Loucy (cell line): ENCODE measurements at regions not wholly inside any gene's neighbourhood (a gene's known extent, or its start where the extent isn't known, plus 50 kb on each side); places are given as distances from the start of the nearest gene placed in this dataset.

Source experiments
- H2AFZ ChIP-seq: fragments of 200-600 bp; sonication (generic); 2 replicates; pipeline ENCODE4 v1.6.0; 2016; ENCODE audit warnings: antibody characterized with exemption, mild to moderate bottlenecking, low read length, moderate library complexity
- H3F3A ChIP-seq: fragments of 200-600 bp; 2 replicates; pipeline ENCODE4 v1.6.0; 2016; ENCODE audit warnings: antibody characterized with exemption, low read depth, mild to moderate bottlenecking
- H3K27me3 ChIP-seq: fragments of 200-600 bp; sonication (generic); 2 replicates; pipeline ENCODE4 v1.6.1; 2014; ENCODE audit warnings: low read length, mild to moderate bottlenecking; ENCODE audit not compliant: insufficient read depth, poor library complexity, severe bottlenecking
- H3K36me3 ChIP-seq: fragments of 200-600 bp; sonication (generic); 2 replicates; pipeline ENCODE4 v1.6.1; 2016; ENCODE audit warnings: low read length; ENCODE audit not compliant: insufficient read depth
- H3K4me1 ChIP-seq: fragments of 200-600 bp; sonication (generic); 2 replicates; pipeline ENCODE4 v1.5.1; 2014; ENCODE audit warnings: low read length, mild to moderate bottlenecking; ENCODE audit not compliant: insufficient read depth, poor library complexity, severe bottlenecking
- H3K4me2 ChIP-seq: fragments of 200-600 bp; sonication (generic); 2 replicates; pipeline ENCODE4 v1.6.0; 2014; ENCODE audit warnings: antibody characterized with exemption, low read length, low read depth, mild to moderate bottlenecking; ENCODE audit not compliant: poor library complexity, severe bottlenecking
- H3K4me3 ChIP-seq: fragments of 200-600 bp; sonication (generic); 2 replicates; pipeline ENCODE4 v1.5.1; 2014; ENCODE audit warnings: low read length, mild to moderate bottlenecking, mixed read lengths; ENCODE audit not compliant: poor library complexity, severe bottlenecking
- H3K79me2 ChIP-seq: fragments of 200-600 bp; sonication (generic); 2 replicates; pipeline ENCODE4 v1.6.1; 2014; ENCODE audit warnings: low read length; ENCODE audit not compliant: insufficient read depth
- H3K9ac ChIP-seq: fragments of 200-600 bp; sonication (generic); 2 replicates; pipeline ENCODE4 v1.6.0; 2014; ENCODE audit warnings: mild to moderate bottlenecking, low read depth, low read length, moderate library complexity; ENCODE audit not compliant: poor library complexity, severe bottlenecking
- H3K9me2 ChIP-seq: fragments of 200-600 bp; sonication (generic); replicated peaks from 2 replicates; pipeline ENCODE4 v1.6.1; 2016; ENCODE audit warnings: low read depth, low read length, mixed read lengths
- H3K9me3 ChIP-seq: fragments of 200-600 bp; sonication (generic); 2 replicates; pipeline ENCODE4 v1.6.1; 2014; ENCODE audit warnings: mild to moderate bottlenecking, antibody characterized with exemption, low read length, low read depth; ENCODE audit not compliant: insufficient read depth
- H4K20me1 ChIP-seq: fragments of 200-600 bp; sonication (generic); 2 replicates; pipeline ENCODE4 v1.6.0; 2014; ENCODE audit warnings: antibody characterized with exemption, low read length, mild to moderate bottlenecking; ENCODE audit not compliant: insufficient read depth, poor library complexity, severe bottlenecking
- CTCF ChIP-seq: fragments of 200-600 bp; sonication (generic); conservative IDR thresholded peaks from 2 replicates; pipeline ENCODE4 v1.5.1; 2014; ENCODE audit warnings: mild to moderate bottlenecking, antibody characterized with exemption, low read length
- EZH2phosphoT487 ChIP-seq: fragments of 200-600 bp; IDR thresholded peaks from 2 replicates; pipeline ENCODE4 v1.6.1; 2018; ENCODE audit warnings: antibody characterized with exemption, mild to moderate bottlenecking, moderate library complexity, borderline replicate concordance

GRCh38 chr5:97644206-97644605 is 461.2 kb upstream of the RIOK2 start:
- no peak for TF ChIP-seq EZH2phosphoT487
- no peak for TF ChIP-seq CTCF
- Histone ChIP-seq H3K27me3 (no peaks in the 10 kb centered on the region), H3K4me2 (no peak overlapping the region), H3K4me1 (no peaks in the 10 kb centered on the region), H3F3A (no peaks in the 10 kb centered on the region), H2AFZ (no peak overlapping the region), H3K36me3 (no peaks in the 10 kb centered on the region), H3K79me2 (no peaks in the 10 kb centered on the region), H3K9ac (no peak overlapping the region), H4K20me1 (no peaks in the 10 kb centered on the region), H3K9me3 (no peaks in the 10 kb centered on the region), H3K9me2 (no peaks in the 10 kb centered on the region), H3K4me3 (no peak overlapping the region)

DNA sequence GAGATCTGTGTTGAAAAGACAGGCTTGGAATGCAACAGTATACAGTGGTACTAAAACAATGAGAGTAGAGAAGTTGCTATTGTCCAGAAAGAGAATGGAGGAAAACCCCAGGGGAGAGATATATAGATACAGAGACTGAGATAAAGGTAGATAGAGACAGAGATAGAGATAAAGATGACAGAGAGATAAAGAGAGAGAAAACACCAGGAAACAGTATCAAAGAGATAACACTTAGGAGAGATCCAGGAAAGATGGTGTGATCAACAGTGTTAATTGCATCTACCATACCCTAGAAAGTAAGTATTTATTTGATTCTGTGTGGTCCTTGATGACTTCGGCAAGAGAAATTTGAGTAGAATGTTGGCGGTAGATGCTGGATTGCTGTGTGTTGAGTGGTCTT is 461.8 kb upstream of the RIOK2 start:
- H3K4me2 ChIP-seq = no peak overlapping the region
- no peak overlapping the region for H3K4me3 ChIP-seq
- H2AFZ ChIP-seq = no peak overlapping the region
- no peaks in the 10 kb centered on the region for H4K20me1 ChIP-seq
- no peaks in the 10 kb centered on the region for H3F3A ChIP-seq
- H3K4me1 ChIP-seq = no peaks in the 10 kb centered on the region
- H3K9me3 ChIP-seq = no peaks in the 10 kb centered on the region
- no peaks in the 10 kb centered on the region for H3K9me2 ChIP-seq
- H3K36me3 ChIP-seq = no peaks in the 10 kb centered on the region
- TF ChIP-seq CTCF (no peak), EZH2phosphoT487 (no peak)
- no peak overlapping the region for H3K9ac ChIP-seq
- H3K79me2 ChIP-seq = no peaks in the 10 kb centered on the region
- no peaks in the 10 kb centered on the region for H3K27me3 ChIP-seq

- H3K9me2 ChIP-seq = no peaks in the 10 kb centered on the region
- TF ChIP-seq CTCF = no peak
- TF ChIP-seq EZH2phosphoT487 = no peak
- H3K79me2 ChIP-seq = no peaks in the 10 kb centered on the region
- H3K9me3 ChIP-seq = no peaks in the 10 kb centered on the region
- H3K36me3 ChIP-seq = no peaks in the 10 kb centered on the region
- no peaks in the 10 kb centered on the region for H3K4me1 ChIP-seq
- H3K4me3 ChIP-seq = no peak overlapping the region
- H3K4me2 ChIP-seq = no peak overlapping the region
- H4K20me1 ChIP-seq = no peaks in the 10 kb centered on the region
- no peak overlapping the region for H2AFZ ChIP-seq
- no peaks in the 10 kb centered on the region for H3F3A ChIP-seq
- H3K9ac ChIP-seq = no peak overlapping the region
- H3K27me3 ChIP-seq = no peaks in the 10 kb centered on the region
These were observed 474.2 kb upstream of the RIOK2 start for GRCh38 chr5:97657239-97657638.
